Right cardiac atrium (tissue), 5 donors: ENCODE measurements at regions not wholly inside any gene's neighbourhood (a gene's known extent, or its start where the extent isn't known, plus 50 kb on each side); places are given as distances from the start of the nearest gene placed in this dataset.

Source experiments
- ATAC-seq, 2 donors: fragments of 200-7000 bp; cut with Tn5 transposase; one replicate each; pipeline versions ENCODE4 v1.8.0 to v1.9.1; 2020; ENCODE audit warnings: moderate library complexity in 2 of 2, mild to moderate bottlenecking in 1 of 2
- DNase-seq, 3 donors: peaks; one replicate each; pipeline ENCODE4 v3.0.0-alpha.2; 2020
- H3K27ac ChIP-seq: one replicate; pipeline ENCODE4 v1.5.1; 2013; ENCODE audit warnings: mild to moderate bottlenecking, low read length, control low read depth, moderate library complexity
- H3K27me3 ChIP-seq: one replicate; pipeline ENCODE4 v1.6.1; 2013; ENCODE audit not compliant: control insufficient read depth, insufficient read depth
- H3K4me1 ChIP-seq: one replicate; pipeline ENCODE4 v1.6.1; 2013; ENCODE audit warnings: low read length; ENCODE audit not compliant: control insufficient read depth, insufficient read depth
- H3K4me3 ChIP-seq: one replicate; pipeline ENCODE4 v1.5.1; 2013; ENCODE audit warnings: low read length, control low read depth
- H3K9me3 ChIP-seq: one replicate; pipeline ENCODE4 v1.6.1; 2013; ENCODE audit warnings: low read length; ENCODE audit not compliant: control insufficient read depth
- WGBS: extraction: QIAGEN DNeasy Blood & Tissue Kit; methylation state at CpG from one replicate; pipeline ENCODE4 v1.1.7; 2013; 5-methylcytosine and 5-hydroxymethylcytosine counted together
- intact Hi-C, 4 donors: fragments of 100-400 bp; cut with DNase I; formaldehyde crosslinking; loops; one replicate each; pipeline versions ENCODE4 v1.11.0 to v1.14.0; 2022 to 2023
- donor health status: healthy with polysubstance abuse.
- donor health status: DM: no; HTN: yes; CAD: no.
- donor health status: DM: no; HTN: no; CAD: no.
- donor health status: DM: no; HTN: yes; CAD: no; lungs with severe emphysema.
- donor health status: DM: yes; HTN: yes; CAD: no.

DNA sequence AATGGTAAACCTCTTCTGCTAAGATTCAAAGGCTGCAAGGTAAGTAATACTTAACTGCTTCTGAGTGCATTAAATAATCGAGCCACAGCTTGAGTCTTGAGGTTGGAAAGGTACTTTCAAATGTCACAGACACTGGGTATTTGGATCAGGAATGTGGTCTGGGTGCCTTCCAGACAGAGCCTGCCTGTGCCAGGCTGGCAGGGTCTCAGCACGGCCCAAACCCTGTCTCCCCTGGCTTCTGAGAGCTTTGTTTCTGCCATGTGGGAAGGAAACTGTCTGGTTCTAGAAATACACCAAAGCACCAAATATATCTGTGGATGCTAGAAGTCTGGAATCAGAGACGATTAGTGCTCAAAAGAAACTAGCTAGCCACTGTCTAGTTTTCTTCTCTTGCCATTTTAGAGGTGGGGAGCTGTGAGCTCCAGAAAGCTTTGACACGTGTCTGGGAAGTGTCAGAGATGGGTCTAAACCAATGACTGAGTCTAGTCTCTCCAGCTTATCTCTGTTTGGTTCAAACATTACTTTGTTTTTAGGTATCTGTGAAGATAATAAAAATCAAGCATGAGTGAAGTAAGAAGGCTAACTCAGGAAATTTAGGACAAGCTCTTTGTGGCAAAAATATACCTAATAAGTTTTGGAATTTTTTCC, 162.8 kb downstream of the CYP26A1 start:
- no peaks in the 10 kb centered on the region for H3K27me3 ChIP-seq
- H3K27ac ChIP-seq, result peak overlapping the region; percentile 8
- H3K9me3 ChIP-seq, result no peaks in the 10 kb centered on the region
- H3K4me3 ChIP-seq, result no peak overlapping the region
- DNase-seq, result peak in 1 of 3 donors; percentile 43
- H3K4me1 ChIP-seq, result no peaks in the 10 kb centered on the region
- 43% methylated on average over 4 of the region's 4 CpGs for WGBS
- peak; percentile 64 to 65 for ATAC-seq
- intact Hi-C loops, result no loop called here

DNA sequence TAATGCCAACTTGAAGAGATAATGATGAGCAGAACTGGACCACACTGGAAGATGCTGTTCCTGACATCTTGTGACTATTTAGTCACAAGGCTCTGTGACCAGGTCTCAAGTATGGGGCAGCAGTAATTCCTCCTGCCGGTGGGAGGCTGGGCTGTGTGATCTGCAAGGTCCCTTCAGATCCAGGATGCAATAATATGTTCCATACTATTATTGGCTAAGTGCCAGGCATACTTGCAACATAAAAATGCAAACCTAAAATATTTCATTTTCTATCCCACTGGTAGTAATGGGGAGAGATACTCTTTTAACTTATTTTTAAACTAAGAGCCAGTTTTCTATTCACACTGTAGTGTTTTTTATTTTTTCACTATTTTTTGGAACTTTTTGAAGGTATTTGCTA, 171.5 kb downstream of the CYP26A1 start:
- no peaks in the 10 kb centered on the region for H3K9me3 ChIP-seq
- H3K27ac ChIP-seq, result no peak overlapping the region
- ATAC-seq, result no peak
- H3K4me3 ChIP-seq, result no peak overlapping the region
- intact Hi-C loops, result no loop called here
- no peaks in the 10 kb centered on the region for H3K4me1 ChIP-seq
- no peak for DNase-seq
- no peaks in the 10 kb centered on the region for H3K27me3 ChIP-seq
- 29% methylated on average over 1 of the region's 1 CpG for WGBS

DNA sequence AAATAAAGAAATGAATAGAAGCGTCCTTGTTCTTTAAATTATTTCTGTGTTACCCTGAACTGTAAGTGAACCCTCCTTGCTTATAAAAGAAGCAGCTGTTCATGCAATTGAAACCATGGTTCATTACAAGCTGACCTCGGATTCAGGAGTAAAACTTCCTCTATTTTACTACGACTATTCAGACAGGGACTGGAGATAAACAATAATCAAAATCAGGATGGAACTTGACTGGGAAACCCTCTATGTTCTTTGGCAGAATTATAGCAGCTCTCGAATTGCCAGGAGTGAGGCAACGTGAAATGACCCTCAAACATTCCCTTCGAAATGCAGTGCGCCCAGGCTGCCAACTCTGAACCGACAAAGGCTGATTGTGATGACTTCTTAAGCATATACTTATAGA, 172.1 kb downstream of the CYP26A1 start:
- intact Hi-C loops, result no loop called here
- Histone ChIP-seq H3K27ac (no peak overlapping the region), H3K9me3 (no peaks in the 10 kb centered on the region), H3K4me3 (no peak overlapping the region), H3K27me3 (no peaks in the 10 kb centered on the region), H3K4me1 (no peaks in the 10 kb centered on the region)
- no peak for DNase-seq
- ATAC-seq, result no peak
- WGBS, result 33% methylated on average over 8 of the region's 8 CpGs

DNA sequence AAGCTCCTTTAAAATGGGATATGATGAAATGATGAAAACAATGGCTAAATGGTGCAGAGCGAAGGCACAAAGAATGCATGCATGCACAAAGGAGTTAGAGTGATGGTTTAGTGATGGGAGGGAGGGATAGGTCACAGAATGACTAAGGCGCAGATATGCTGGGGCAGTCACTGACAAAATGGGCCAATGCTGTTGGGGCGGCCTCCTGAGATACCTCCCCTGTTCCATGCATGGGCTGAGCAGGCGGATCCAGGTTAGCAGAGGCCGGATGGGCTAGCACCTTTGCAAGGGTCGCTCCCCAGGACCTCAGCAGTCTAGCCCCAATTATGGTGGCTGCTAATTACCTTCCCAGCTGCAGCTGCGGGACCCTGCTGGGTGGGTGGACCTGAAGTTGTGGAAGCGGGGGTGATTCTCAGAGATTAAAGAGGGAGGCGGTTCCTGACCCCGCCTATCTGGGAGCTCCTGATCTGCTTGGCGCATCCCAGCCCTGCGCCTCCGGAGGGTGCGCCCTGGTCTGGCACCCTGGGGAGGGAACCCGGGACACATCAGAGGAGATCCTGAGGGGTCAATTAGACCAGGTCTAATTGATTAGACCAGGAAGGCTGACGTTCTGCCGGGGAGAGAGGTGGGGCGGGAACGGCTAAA, 175.0 kb downstream of the CYP26A1 start:
- Histone ChIP-seq H3K4me1 (no peaks in the 10 kb centered on the region), H3K4me3 (no peak overlapping the region), H3K9me3 (no peaks in the 10 kb centered on the region), H3K27ac (no peak overlapping the region), H3K27me3 (no peaks in the 10 kb centered on the region)
- 72% methylated on average over 19 of the region's 19 CpGs for WGBS
- DNase-seq (no peak), ATAC-seq (no peak)
- intact Hi-C loops, result no loop called here

DNA sequence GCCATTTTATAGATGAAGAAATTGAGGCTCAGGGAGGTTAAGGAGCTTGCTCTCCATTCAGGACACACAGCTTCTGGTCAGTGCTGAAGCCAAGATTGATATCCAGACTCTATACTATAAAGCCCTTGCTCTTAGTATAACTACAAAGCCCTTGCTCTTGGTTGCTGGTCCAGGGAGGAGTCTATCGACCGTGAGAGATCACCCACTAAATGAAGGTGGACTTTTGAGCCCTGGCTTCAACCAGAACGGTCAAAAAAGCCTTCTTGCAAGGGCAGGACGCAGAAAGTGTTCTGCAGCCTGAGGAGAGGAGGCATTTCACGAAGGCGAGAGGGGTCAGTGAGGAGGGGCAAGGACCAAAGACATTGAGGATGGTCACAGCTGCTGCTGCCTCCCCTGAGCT, 176.3 kb downstream of the CYP26A1 start:
- Histone ChIP-seq H3K9me3 (no peaks in the 10 kb centered on the region), H3K27me3 (no peaks in the 10 kb centered on the region), H3K4me1 (no peaks in the 10 kb centered on the region), H3K27ac (no peak overlapping the region), H3K4me3 (no peak overlapping the region)
- 83% methylated on average over 6 of the region's 6 CpGs for WGBS
- intact Hi-C loops, result no loop called here
- DNase-seq (no peak), ATAC-seq (no peak)

DNA sequence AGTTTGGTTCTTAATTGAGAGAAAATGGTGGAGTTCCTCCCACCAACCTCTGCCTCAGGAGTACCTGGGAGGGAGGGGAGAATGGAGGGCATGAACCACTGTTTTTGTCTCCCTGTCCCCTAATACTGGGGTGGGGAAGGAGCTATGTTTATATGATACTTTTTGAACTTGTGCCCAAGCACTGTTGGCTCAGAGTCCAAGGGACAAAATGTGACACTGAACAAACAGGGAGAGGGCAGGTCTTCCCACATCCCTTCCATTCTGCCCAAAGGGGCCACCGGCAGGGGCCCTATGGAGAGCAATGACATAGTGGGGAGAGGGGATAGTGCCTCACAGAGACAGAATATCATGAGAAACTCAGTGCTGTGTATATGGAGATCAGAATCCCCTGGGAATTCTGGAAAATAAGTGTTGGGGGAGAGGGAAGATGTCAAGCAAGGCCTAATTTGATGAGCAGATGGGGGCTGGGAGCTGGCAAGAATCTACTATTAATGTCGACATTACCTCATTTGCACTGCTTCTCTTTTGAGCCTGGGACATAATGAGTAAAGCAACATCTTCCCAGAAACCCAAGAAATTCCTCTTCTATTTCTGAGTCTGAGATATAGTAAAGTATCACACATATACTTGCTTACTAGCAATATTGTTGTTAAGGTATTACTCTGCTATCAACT, 180.6 kb downstream of the CYP26A1 start:
- H3K27ac ChIP-seq, result no peak overlapping the region
- no peaks in the 10 kb centered on the region for H3K27me3 ChIP-seq
- intact Hi-C loops, result no loop called here
- H3K4me1 ChIP-seq, result no peaks in the 10 kb centered on the region
- H3K4me3 ChIP-seq, result no peak overlapping the region
- no peaks in the 10 kb centered on the region for H3K9me3 ChIP-seq
- DNase-seq, result no peak
- no peak for ATAC-seq
- WGBS, result 76% methylated on average over 2 of the region's 2 CpGs

DNA sequence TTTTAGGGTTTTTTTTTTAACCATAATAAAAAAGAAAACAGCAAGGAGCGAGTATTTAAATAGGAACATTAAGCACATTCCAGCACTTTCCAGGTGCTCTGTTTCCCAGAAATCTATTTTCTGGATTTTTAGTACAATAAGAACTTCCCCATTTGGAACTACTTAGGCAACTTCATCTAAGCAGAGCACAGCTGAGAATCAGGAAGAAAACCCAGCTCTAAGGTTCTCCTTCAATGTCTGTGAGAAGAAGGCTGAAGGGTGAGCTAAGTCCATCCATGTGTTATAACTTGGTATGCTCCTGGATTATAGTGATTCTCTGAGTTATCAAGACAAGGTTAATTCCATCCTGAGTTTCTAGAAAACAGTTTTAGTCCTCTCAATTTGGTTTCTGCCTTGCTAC, 181.9 kb downstream of the CYP26A1 start:
- DNase-seq (no peak), ATAC-seq (no peak)
- H3K27me3 ChIP-seq, result no peaks in the 10 kb centered on the region
- intact Hi-C loops, result no loop called here
- no peaks in the 10 kb centered on the region for H3K4me1 ChIP-seq
- H3K27ac ChIP-seq, result no peak overlapping the region
- H3K9me3 ChIP-seq, result no peaks in the 10 kb centered on the region
- 86% methylated on average over 1 of the region's 1 CpG for WGBS
- H3K4me3 ChIP-seq, result no peak overlapping the region
